DMS153 treated with DMSO at 0.1 percent for 48 hours (cell line): ENCODE measurements at regions not wholly inside any gene's neighbourhood (a gene's known extent, or its start where the extent isn't known, plus 50 kb on each side); places are given as distances from the start of the nearest gene placed in this dataset.
A peak's percentile ranks its signal among the peaks of the same experiment; 100 is the strongest.
"Not testable (repeated sequence)": the region's sequence is repeated elsewhere in the genome, so short reads cannot be mapped to it uniquely, and the experiment has no call there.

Source experiments
- DNase-seq: peaks from one replicate; lab custom pipeline; 2025; ENCODE audit not compliant: unreplicated experiment; lab: John Stamatoyannopoulos, UW

DNA sequence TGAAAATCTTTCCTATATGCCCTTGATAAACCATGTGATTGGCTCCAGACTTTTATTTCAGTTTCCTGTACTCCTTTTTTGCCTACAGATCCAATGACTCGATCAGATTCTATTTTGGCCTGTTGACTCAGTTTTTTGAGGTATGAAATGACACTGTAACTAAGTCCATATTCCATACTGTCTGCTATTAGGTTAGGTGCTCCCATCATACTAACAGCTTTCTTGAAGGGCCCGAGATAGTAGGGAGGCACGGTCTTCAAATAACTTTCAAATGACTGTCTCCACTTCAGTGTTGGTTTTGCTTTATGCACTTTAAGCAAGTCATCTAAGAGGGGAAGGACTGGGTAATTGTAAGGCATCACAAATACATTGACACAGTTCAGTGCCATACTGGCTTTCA, 295.4 kb upstream of the DAB2 start:
- DNase-seq: no peak

DNA sequence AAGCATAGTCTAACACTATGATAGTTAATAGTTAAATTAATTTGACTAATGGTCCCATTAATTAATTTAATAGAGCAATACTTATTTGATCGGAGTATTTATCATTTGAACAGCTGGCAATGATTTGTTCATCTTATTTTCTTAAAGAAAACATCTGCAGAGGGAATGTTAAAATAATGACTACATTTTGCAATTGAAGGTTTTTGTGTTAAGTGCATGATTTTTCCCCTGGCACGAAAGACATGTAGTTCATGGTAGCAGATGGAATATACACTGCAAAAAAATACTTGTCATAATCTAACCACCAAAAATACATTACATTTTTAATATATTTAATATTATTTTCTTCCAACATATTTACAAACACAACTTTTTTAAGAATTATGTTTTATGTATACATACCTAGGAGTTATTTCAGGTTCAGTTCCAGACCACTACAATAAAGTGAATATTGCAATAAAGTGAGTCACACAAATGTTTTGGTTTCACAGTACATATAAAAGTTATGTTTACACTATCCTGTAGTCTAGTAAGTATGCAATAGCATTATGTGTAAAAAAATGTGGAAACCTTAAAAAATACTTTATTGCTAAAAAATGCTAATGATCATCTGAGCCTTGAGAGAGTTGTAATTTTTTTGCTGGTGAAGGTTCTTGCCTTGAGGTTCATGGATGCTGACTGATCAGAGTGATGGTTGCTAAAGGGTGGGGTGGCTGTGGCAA, 292.6 kb upstream of the DAB2 start:
- no peak for DNase-seq

DNA sequence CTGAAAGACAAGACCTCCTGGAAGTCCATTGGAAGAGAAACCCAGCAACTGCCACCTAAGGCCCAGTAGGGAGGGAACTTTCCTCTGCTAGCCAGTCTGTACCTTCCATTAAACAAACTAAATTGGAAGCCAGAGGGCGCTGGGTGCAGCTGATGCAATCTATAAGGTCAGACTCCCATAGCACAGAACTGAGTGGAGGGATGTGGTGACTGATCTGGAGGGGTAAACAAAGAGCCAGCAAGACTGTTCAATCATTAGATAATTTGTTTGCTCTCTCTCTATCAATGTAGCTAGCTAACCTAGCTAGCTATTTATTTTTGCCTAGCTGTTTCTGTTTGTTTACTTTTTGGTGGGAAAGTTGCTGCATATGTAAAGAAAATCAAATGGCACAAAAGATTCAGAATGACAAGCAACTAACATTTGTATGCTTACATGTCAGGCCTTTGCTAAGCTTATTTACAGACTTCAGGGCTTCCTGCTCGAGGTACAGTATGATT, 291.8 kb upstream of the DAB2 start:
- peak; percentile 52 for DNase-seq

DNA sequence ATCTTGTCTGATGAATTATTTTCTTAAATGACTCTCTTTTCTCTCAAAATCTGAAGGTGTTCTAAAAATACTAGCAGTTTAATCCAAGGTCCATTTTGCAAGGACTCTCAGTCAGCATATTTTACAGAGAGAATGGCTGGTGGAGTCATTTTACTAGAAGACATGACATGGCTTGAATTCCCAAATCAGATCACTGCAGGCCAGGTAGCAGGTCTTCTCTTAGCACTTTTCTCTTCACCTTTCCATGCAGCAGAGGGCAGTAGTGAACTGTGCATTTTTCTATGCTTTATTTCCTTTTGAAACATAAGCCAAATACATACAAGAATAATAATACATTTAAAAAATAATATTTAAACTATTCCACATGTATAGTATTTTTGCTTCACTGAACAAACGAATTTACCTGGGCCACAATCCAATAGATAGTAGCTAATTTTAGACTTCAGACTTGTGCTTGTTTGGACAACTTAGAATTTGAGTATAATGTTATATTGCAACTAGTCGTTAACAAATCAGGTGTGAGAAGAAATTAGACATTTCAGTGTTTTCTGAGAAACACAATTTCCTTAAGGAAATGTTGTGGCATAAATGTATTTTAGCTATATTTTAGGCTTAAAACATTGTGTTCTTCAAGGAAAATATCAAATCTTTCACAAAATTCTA, 289.4 kb upstream of the DAB2 start:
- DNase-seq: peak; percentile 12

DNA sequence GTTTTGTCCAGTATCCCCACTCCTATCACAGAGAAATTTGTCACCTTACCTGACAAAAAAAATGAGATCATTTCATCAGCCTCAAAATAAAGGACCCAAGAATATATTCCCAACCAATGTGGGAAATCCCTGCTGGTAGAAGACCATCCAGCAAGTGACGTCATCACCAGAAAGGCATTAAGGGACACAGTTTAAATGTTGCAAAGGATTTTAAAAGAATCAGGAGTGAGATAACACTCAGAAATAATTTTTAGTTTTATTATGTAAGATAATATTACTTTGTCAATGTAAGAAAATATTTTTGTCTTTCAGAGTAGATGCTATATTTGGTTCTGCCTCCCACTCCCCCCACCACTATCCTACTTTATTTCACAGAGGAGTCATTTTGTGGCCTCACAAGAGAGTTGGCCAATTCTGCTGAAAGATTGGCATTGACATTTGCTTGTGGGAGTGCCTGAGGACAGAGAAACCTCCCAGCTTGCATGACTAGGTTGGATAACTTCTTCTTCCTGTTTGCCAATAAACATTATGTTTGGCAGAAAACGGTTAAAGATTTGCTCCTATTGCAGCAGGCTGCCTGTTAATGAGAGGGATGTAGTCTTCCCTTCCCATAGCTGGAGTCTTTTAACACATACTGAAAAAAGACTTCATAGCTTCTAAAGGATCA, 288.6 kb upstream of the DAB2 start:
- DNase-seq: no peak

DNA sequence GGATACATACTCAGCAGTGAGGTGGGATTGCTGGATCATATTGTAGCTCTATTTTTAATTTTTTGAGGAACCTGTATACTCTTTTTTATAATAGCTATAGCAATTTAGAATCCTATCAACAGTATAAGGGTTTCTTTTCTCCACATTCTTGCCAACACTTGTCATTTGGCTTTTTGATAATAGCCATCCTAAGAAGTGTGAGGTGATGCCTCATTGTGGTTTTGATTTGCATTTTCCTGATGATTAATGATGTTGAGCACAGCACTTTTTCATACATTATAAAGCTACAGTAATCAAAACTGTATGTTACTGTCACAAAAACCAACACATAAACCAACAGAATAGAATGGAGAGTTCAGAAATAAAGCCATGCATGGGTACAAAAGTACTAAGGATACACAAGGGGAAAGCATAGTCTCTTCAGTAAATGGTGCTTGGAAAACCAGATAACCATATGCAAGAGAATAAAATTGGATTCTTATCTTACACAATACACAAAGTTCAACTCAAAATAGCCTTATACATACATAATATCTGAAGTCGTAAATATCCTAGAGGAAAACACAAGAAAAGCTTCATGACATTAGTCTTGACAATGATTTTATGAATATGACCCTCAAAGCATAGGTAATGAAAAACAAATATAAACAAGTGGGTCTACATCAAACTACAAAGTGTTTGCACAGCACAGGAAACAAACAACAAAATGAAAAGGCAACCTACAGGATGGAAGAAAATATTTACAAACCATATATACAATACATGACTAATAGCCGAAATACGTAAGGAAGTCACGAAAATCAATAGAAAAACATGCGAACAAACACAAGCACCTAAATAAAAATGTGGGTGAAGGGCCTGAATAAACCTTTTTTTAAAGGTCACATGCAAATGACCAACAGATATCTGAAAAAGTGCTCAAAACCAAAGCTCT, 287.8 kb upstream of the DAB2 start:
- DNase-seq: no peak

DNA sequence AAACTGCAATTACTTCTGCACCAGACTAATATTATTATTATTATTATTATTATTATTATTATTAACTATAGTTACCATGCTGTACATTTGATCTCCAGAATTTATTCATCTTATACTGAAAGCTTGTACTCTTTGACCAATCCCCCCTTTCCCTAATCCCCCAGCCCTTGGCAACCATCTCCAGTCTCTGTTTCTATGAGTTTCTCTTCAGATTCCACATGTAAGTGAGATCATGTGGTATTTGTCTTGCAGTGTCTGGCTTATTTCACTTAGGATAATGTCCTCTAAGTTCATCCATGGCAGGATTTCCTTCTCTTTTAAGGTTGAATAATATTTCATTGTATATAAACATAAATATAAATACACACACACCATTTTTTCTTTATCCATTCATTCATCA, 287.0 kb upstream of the DAB2 start:
- DNase-seq: no peak

DNA sequence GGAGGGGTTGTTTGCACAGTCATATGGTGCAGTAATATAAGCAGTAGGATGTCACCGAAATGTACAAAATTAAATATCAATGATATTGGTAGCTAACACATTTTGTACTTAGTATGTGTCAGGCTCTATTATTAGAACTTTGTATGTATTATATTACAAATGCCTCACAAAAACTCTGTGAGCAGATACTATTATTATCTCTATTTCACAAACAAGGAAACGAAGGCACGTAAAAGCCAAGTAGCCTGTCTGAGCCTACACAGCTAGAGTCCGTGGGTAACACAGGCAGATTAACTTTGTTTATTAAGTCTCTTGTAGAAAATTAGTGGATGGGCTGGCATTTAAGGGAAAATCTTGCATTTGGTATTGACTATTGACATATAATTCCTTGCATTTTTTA, 284.3 kb upstream of the DAB2 start:
- no peak for DNase-seq

DNA sequence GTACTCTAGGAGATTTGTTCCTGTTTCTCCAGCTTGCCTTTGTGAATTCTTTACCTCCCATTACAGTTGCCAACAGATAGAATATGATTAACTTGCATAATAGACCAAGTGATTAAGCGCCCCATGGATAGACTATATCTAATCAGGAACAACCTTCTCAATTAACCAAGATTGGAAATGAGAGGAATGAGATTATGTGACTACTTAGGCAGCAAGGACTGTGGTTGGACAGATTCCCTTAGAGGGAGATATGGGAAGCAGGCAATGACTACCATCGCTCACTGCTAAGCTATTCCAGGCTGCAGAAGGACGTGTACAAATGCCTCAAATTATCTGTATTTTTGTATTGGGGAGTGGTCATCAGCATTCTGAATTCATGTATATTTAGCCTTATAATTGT, 278.1 kb upstream of the DAB2 start:
- DNase-seq: no peak

DNA sequence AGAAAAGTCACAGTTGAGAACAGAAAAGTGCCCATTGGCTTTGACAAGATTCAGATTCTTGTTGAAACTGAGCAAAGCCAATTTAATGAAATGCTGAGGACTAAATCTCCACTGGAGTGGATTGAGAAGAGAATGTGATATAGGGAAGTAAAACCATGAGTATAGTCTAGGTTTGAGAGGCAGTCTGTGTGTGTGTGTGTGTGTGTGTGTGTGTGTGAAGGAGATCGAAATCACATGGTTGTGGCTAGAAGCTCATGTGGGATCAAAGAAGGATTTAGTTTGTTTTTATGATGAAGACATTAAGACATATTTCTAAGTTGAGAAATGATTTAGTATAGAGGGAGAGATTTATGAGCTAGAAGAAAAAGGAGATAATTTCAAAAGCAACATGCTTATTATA, 275.7 kb upstream of the DAB2 start:
- no peak for DNase-seq

DNA sequence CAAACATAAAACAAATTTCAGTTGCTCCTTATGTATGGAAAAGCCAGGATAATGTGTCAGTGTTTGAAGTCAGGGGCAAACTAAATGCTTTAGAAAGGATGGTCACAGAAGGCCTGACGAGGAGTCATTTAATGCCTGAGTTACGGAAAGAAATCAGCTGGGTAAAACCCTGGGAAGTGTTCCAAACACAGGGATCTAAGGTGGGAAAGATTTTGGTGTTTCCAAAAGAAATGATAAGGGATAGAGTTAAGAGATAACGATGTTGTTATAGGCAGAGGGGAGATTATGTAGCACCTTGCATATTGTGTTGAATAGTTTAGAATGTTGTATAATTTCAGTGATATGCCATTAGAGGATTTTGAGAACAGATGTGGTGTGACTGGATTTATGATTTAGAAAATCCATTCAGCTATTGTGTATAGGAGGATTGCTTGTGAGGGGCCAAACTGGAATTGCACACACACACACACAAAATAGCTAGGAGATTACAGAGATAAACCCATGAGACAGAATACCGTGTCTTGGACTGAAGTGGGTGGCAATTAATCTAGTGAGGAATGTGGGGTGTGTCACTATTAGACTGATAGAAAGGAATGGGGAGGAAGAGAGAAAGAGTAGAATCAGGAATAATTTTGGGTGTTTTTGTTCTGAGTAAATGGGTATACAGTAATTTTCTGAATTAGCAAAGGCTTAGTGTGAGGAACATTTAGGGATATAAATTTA, 274.2 kb upstream of the DAB2 start:
- DNase-seq: no peak

DNA sequence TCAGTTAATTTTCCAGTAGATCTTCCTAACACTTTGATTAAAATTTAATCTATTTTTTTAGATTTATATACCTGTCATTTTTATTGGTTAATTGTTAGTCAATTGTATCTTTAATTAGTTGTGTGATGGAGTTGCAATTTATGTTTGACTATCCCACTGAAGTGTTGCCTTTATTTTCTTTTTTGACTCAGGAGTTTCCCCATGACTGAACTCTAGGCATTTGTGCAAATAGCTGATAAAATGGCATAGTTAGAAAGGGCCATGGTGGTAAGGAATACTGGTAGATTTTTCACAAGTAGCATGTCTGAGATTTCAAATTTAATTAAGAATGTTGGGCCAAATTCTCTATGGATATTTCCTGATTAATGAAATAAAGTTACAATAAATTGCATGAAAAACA, 273.1 kb upstream of the DAB2 start:
- DNase-seq: no peak

DNA sequence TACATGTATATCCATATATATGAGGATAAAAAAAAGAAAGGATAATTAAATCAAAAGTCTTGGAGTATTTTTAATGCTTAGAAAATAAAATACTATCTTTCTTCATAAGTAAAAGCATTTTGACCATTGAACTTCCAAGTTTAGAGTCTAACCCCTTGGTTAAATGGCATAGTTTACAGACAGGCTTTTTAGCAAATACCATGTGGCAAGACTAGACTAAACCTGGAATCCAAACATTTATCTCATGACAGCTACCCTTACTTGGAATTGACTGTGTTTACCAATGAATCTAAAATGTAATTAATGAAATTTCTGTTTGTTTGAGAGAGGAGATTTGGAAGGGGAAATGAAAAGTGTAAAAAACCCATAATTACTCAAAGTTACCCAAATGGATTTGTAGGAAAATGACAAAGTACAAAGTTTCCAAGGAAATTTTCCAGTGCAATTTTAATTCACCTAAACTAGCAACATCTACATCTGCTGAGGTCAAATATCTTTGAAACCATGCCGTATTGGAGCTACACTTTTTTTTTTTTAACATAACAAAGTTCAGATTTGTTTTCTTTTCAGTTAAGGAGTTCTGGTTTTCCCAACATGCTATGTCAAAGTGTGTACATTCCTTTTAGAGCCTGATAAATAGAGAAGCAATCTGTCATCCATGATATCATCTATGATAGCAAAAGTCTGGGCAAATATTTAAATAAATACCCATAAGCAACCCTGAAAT, 272.1 kb upstream of the DAB2 start:
- DNase-seq: no peak

DNA sequence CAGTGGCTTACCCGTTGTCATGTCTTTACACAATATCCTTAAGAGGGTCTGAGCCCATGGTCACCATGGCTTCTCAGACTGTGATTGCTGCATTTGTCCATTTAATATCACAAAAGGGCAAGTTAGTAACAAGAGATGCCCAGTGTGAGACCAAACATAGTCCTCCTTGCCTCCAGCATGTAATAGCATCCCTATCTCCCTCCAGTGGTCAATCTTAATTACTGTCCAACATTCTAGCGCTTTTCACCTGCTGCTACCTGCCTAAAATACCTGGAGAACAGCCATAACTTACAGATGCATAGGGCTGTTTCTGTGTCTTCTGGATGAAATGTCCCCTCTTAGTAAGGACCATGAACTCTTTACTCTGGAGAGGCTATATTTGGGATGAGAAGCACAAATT, 267.2 kb upstream of the DAB2 start:
- DNase-seq: no peak

DNA sequence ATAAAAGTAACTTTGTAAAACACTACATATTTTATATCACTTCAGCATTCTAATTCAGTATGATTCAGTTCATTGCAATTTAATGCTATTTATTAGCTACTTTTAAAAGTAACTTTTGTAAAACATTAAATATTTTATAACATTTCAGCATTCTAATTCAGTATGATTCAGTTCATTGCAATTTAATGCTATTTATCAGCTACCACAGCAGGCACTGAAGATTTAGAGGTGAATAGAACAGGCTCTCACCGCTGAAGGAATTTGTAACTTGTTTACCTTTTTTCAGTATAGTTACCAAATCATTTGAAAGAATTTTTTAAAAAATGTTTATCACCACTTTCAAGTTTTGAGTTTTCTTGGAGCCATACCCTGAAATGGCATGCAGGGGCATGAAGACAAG, 266.4 kb upstream of the DAB2 start:
- DNase-seq: no peak

DNA sequence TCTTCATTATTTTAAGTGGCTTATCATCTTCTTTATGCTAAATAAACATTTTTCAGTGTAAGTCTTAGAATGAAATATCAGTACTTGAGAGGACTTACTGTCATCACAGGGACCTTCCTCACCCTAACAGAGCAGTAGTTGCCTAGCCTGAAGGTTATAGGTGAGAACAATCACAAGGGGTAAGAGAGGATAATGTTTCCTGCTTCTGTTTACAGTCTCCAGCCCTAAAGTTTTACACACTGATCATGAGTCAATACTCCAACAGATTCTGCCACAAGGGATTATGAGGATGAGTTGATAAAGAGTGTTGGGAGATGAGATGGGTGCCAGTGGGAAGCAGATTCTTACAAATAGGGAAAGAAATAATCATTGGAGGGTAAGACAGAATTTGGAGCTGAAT, 265.1 kb upstream of the DAB2 start:
- DNase-seq: no peak

DNA sequence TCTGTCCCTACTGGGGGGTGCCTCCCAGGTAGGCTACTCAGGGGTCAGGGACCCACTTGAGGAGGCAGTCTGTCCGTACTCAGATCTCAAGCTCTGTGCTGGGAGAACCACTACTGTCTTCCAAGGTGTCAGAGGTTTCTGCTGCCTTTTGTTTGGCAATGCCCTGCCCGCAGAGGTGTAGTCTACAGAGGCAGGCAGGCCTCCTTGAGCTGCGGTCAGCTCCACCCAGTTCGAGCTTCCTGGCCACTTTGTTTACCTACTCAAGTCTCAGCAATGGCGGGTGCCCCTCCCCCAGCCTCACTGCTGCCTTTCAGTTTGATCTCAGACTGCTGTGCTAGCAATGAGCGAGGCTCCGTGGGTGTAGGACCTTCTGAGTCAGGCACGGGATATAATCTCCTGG, 263.1 kb upstream of the DAB2 start:
- not testable (repeated sequence) for DNase-seq

DNA sequence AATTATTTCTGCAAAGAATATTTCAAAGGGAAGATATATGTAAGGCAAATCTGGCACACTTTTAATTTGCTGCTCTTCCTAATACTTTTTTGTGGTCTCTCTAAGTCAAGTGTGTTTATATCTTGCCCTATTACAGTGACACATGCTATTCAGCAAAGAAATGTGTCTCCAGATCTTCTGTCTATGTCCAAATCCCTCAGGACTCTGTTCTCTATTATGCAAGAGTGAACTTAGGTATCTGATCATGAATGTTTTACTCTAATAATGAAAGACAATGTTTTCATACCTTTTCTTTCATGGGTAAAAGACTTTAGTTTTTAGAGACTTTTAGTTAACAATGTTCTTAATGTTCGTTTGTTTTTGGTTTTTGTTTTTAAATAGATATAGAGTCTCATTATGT, 255.4 kb upstream of the DAB2 start:
- DNase-seq: no peak

DNA sequence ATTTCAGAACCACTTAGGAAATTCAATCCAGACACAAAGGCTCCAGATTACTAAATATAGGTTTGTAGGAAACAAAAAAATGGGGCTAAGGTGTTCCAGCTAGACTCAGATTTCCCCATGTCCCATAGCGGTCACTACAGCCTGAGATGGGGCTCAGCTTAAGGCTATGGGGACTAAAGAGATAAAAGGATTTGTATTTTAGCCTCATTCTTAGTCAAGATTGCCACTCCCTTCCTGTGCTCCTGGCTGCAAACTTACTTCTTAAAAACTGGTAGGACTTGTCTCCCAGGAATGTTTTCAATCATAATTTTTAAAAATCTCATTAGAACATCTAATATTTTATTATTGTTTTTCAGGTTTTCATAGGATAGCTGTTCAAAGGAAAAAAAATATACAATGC, 253.8 kb upstream of the DAB2 start:
- no peak for DNase-seq

DNA sequence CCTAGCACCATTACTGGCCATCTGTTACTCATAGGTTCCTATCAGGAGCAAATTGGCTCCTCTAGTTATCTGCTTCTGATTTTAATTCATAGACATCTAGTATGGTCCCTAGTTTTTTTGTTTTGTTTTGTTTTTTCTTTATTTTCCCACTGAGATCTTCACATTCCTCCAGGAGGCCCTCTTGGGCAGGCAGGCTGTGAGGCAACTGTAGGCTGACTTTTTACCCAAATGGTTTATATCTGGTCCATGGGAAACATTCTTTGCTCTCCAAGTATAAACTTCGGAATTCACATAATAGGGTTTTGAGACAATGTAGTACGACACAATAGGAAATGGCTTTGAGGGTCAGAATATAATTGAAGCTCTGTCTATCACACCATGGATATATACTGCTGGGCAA, 250.9 kb upstream of the DAB2 start:
- DNase-seq: no peak
